GM23338 (cell line): ENCODE measurements at regions not wholly inside any gene's neighbourhood (a gene's known extent, or its start where the extent isn't known, plus 50 kb on each side); places are given as distances from the start of the nearest gene placed in this dataset.

Experiments used
- TF ChIP-seq, protein P1 (sequence below), 2 experiments: fragments of 200-600 bp in 1 of 2; sonication (generic) in 1 of 2; conservative IDR thresholded peaks; 2 replicates each; pipeline versions ENCODE4 v1.5.1 to v1.6.1; 2016 to 2017; ENCODE audit warnings: antibody characterized with exemption in 2 of 2, low read depth in 2 of 2, mild to moderate bottlenecking in 2 of 2, moderate library complexity in 1 of 2
- TF ChIP-seq, protein P2 (sequence below): IDR thresholded peaks from 2 replicates; pipeline ENCODE4 v1.6.1; 2016; ENCODE audit warnings: antibody characterized with exemption

DNA sequence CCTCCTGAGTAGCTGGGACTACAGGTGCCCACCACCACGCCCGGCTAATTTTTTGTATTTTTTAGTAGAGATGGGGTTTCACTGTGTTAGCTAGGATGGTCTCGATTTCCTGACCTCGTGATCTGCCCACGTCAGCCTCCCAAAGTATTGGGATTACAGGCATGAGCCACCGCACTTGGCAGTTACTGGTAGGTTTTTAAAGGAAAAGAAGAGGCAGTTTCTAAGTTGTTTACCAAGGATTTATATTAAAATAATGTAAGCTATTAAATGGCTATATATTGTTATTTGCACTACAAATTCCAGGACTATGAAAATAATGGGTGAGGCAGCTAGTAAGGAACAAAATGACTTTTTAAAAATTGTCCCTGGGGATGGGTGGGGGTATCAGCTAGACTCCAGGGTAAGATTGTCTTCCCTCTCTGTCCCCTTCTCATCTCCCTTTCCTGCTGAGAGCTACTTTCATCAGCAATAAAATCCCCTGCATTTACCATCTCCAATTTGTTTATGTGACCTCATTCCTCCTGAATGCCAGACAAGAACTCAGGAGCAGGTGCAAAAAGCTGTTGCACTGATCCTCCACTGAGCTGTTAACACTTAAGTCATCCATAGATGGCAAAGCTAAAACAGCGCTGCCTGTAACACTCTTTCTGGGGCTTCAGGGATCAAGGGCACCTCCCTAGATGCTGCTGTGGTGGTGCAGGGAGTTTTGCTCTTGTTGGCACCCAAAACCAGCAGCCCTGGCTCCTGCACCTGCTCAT lies 165.2 kb downstream of the ZPLD1 start:
- TF ChIP-seq, protein P1, sequence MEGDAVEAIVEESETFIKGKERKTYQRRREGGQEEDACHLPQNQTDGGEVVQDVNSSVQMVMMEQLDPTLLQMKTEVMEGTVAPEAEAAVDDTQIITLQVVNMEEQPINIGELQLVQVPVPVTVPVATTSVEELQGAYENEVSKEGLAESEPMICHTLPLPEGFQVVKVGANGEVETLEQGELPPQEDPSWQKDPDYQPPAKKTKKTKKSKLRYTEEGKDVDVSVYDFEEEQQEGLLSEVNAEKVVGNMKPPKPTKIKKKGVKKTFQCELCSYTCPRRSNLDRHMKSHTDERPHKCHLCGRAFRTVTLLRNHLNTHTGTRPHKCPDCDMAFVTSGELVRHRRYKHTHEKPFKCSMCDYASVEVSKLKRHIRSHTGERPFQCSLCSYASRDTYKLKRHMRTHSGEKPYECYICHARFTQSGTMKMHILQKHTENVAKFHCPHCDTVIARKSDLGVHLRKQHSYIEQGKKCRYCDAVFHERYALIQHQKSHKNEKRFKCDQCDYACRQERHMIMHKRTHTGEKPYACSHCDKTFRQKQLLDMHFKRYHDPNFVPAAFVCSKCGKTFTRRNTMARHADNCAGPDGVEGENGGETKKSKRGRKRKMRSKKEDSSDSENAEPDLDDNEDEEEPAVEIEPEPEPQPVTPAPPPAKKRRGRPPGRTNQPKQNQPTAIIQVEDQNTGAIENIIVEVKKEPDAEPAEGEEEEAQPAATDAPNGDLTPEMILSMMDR (conservative IDR thresholded peaks at IDR 0.05; ENCODE audit: low read depth in 2 of 2): no peak
- TF ChIP-seq, protein P2, sequence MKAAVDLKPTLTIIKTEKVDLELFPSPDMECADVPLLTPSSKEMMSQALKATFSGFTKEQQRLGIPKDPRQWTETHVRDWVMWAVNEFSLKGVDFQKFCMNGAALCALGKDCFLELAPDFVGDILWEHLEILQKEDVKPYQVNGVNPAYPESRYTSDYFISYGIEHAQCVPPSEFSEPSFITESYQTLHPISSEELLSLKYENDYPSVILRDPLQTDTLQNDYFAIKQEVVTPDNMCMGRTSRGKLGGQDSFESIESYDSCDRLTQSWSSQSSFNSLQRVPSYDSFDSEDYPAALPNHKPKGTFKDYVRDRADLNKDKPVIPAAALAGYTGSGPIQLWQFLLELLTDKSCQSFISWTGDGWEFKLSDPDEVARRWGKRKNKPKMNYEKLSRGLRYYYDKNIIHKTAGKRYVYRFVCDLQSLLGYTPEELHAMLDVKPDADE: no peak
